IPS-18a (cell line): ENCODE measurements at regions not wholly inside any gene's neighbourhood (a gene's known extent, or its start where the extent isn't known, plus 50 kb on each side); places are given as distances from the start of the nearest gene placed in this dataset.
"Not testable (repeated sequence)": the region's sequence is repeated elsewhere in the genome, so short reads cannot be mapped to it uniquely, and the experiment has no call there.

ENCODE experiments used
- H3K27ac ChIP-seq: one replicate; pipeline ENCODE4 v1.5.1; 2013; ENCODE audit warnings: low read length
- H3K27me3 ChIP-seq: one replicate; pipeline ENCODE4 v1.6.1; 2013; ENCODE audit warnings: mild to moderate bottlenecking, low read length; ENCODE audit not compliant: control insufficient read depth, insufficient read depth
- H3K36me3 ChIP-seq: one replicate; pipeline ENCODE4 v1.6.1; 2013; ENCODE audit warnings: low read depth, low read length; ENCODE audit not compliant: control insufficient read depth
- H3K4me1 ChIP-seq: one replicate; pipeline ENCODE4 v1.6.1; 2013; ENCODE audit warnings: low read depth, low read length; ENCODE audit not compliant: control insufficient read depth
- H3K4me3 ChIP-seq: one replicate; pipeline ENCODE4 v1.5.1; 2013; ENCODE audit warnings: low read length
- H3K9ac ChIP-seq: one replicate; pipeline ENCODE4 v1.6.1; 2013; ENCODE audit warnings: mild to moderate bottlenecking, low read length, moderate library complexity
- H3K9me3 ChIP-seq: one replicate; pipeline ENCODE4 v1.6.1; 2013; ENCODE audit warnings: low read depth, low read length; ENCODE audit not compliant: control insufficient read depth

DNA sequence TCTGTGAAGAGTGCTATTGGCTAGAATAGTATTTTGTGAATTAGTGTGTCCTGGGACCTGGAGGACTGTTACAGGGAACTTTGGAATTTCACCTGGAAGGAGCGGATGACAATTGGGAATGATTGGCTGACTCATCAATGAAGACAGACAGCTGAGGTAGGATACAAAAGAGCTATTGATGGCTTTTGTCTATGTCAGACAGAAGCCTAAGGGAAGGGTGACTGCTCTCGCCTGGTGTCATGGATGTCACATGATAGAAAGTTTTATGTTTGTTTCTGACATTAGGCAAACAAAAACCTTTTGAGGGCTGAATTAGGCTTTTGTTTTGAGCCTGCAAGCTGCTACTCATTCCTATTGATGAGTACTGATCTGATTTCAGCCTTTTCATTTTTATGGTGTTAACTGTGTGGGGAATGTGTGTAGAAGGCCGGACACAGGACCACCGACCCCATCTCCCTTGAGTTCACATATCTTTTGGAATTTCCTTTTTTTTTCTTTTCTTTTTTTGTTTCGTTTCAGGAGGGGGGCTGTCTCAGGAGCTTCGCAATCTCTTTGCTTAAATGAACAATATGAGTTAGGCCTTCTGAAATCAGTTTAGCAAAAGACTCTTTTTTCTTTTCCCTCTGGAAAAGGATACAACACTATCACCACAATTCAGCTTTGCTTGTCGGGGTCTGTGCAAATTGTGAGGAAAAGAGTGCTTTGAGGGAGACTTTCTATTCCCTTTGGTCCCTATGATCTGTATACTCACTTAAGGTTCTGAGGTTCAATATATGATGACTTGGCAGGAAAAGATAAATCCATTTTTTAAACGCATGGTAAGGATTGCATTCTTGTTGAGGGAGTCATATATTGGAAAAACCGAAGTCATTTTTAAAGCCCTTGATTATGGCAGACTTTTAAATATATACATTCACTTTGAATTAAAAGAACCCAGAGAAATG is 207.9 kb upstream of the FIGN start:
- no peak overlapping the region for H3K4me3 ChIP-seq

DNA sequence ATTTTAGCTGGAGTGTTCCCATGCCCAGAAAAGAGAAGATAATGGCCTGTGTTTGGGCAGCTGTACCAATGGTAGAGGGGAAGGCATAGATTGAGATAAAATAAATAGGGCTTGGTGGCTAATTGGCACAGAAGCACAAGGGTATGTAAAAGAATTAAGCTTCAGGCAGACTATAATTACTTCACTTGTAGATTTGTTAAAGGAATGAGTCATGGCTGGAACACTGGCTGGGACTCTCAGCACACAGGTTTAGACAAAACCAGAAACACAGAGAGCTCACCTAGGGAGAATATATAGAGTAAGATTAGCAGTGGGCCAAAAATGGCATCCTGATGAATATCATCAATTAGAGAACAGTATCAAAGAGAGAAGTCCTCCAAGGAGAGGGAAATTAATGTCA is 198.3 kb upstream of the FIGN start:
- H3K27me3 ChIP-seq = no peaks in the 10 kb centered on the region
- no peak overlapping the region for H3K27ac ChIP-seq
- no peak overlapping the region for H3K9ac ChIP-seq
- H3K9me3 ChIP-seq = no peaks in the 10 kb centered on the region
- H3K36me3 ChIP-seq = no peaks in the 10 kb centered on the region
- peaks cover 3% of the 10 kb centered on the region for H3K4me1 ChIP-seq
- H3K4me3 ChIP-seq = no peak overlapping the region

More for the DNA sequence above, 207.9 kb upstream of the FIGN start:
- Histone ChIP-seq H3K4me1 (peaks cover 10% of the 10 kb centered on the region), H3K27me3 (no peaks in the 10 kb centered on the region), H3K36me3 (no peaks in the 10 kb centered on the region), H3K27ac (no peak overlapping the region), H3K9me3 (no peaks in the 10 kb centered on the region), H3K9ac (no peak overlapping the region)

DNA sequence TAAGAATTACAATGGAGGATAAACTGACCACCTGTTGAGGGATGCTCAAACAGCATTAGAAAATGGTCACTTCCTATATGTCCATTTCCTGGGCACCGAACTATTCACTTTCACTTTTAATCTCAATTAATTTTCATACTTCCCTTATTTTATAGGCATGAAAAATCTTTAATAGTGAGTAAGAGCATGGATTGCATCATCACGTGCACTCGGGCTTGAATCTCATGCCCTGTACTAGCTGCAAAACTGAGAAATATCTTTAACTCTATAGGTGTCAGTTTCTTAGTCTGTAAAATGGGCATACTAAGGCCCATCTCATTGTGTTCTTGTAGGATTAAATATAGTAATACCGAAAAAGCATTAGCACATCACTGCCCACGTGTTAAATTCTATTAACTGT is 183.9 kb upstream of the FIGN start:
- H3K27me3 ChIP-seq = no peaks in the 10 kb centered on the region
- no peak overlapping the region for H3K4me3 ChIP-seq
- peaks cover 5% of the 10 kb centered on the region for H3K9me3 ChIP-seq
- no peak overlapping the region for H3K9ac ChIP-seq
- H3K27ac ChIP-seq = no peak overlapping the region
- H3K4me1 ChIP-seq = no peaks in the 10 kb centered on the region
- no peaks in the 10 kb centered on the region for H3K36me3 ChIP-seq

GRCh38 chr2:163914486-163914885 is 178.7 kb upstream of the FIGN start:
- H3K4me3 ChIP-seq, H3K27me3 ChIP-seq: not testable (repeated sequence)

GRCh38 chr2:163913532-163913944 is 177.7 kb upstream of the FIGN start:
- not testable (repeated sequence) for H3K4me3 ChIP-seq, H3K9me3 ChIP-seq, H3K4me1 ChIP-seq, H3K27me3 ChIP-seq, H3K36me3 ChIP-seq, H3K9ac ChIP-seq, H3K27ac ChIP-seq

More at GRCh38 chr2:163914486-163914885, 178.7 kb upstream of the FIGN start:
- H3K36me3 ChIP-seq, H3K27ac ChIP-seq, H3K4me1 ChIP-seq, H3K9me3 ChIP-seq, H3K9ac ChIP-seq: not testable (repeated sequence)

DNA sequence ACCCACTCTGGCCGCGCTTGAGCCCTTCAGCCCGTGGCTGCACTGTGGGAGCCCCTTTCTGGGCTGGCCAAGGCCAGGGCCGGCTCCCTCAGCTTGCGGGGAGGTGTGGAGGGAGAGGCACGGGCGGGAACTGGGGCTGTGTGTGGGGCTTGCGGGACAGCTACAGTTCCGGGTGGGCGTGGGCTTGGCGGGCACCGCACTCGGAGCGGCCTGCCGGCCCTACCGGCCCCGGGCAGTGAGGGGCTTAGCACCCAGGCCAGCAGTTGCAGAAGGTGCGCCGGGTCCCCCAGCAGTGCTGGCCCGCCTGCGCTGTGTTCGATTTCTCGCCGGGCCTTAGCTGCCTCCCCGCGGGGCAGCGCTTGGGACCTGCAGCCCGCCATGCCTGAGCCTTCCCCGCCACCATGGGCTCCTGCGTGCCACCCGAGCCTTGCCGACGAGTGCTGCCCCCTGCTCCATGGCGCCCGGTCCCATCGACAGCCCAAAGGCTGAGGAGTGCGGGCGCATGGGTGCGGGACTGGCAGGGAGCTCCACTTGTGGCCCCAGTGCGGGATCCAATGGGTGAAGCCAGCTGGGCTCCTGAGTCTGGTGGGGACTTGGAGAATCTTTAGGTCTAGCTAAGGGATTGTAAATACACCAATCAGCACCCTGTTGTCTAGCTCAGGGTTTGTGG is 173.7 kb upstream of the FIGN start:
- no peak overlapping the region for H3K9ac ChIP-seq
- H3K36me3 ChIP-seq = no peaks in the 10 kb centered on the region
- H3K4me1 ChIP-seq = no peaks in the 10 kb centered on the region
- H3K27ac ChIP-seq = no peak overlapping the region
- peaks cover 3% of the 10 kb centered on the region for H3K9me3 ChIP-seq
- H3K4me3 ChIP-seq = no peak overlapping the region
- H3K27me3 ChIP-seq = no peaks in the 10 kb centered on the region

- Histone ChIP-seq H3K4me1 (no peaks in the 10 kb centered on the region), H3K27ac (no peak overlapping the region), H3K36me3 (no peaks in the 10 kb centered on the region), H3K9ac (no peak overlapping the region), H3K9me3 (no peaks in the 10 kb centered on the region), H3K27me3 (no peaks in the 10 kb centered on the region), H3K4me3 (no peak overlapping the region)
These were observed 170.6 kb upstream of the FIGN start for GRCh38 chr2:163906410-163906809.

- Histone ChIP-seq H3K4me3 (no peak overlapping the region), H3K9me3 (no peaks in the 10 kb centered on the region), H3K9ac (no peak overlapping the region), H3K4me1 (no peaks in the 10 kb centered on the region), H3K27me3 (no peaks in the 10 kb centered on the region), H3K36me3 (no peaks in the 10 kb centered on the region), H3K27ac (no peak overlapping the region)
These were observed 162.0 kb upstream of the FIGN start for GRCh38 chr2:163897799-163898198.

- not testable (repeated sequence) for H3K27ac ChIP-seq, H3K36me3 ChIP-seq, H3K4me3 ChIP-seq, H3K9ac ChIP-seq, H3K4me1 ChIP-seq, H3K27me3 ChIP-seq, H3K9me3 ChIP-seq
These were observed 157.6 kb upstream of the FIGN start for GRCh38 chr2:163893444-163893843.

DNA sequence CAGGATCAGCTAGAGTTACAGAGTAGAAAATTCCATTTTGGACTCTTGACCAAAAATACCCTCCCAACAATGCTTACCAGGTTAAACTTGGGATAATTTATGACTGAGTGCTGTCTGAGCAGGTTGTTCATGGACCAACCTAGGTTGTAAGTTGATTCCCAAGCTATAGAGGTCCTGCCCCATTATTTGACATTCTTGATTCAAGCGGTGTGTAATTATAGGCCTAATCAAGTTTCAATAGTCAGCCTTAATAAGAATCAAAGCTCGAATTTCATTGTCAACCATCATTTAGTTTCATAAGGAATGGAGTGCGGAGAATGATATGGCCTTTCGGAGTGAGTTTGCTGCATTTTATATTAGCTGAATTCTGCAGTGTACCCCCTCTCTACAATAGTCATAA is 152.8 kb upstream of the FIGN start:
- Histone ChIP-seq H3K9me3 (no peaks in the 10 kb centered on the region), H3K4me3 (no peak overlapping the region), H3K27ac (no peak overlapping the region), H3K36me3 (no peaks in the 10 kb centered on the region), H3K4me1 (no peaks in the 10 kb centered on the region), H3K27me3 (no peaks in the 10 kb centered on the region), H3K9ac (no peak overlapping the region)

DNA sequence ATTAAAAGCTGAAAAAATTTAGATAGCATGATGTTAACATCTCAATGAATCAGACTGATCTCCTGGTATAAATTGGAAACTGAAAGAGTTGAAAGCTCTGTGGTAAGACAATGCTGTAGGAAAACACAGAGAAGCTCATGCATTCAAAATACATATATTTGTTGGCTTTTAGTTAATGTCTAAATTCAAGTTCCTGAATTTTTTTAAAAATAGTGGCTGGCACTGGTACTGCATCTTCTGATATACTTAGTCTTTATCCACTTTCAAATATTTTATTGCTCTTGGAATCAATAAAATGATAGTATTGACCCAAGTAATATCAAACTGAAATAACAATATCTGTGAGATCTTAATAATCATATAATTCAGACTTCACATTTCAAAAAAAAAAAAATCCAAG is 151.4 kb upstream of the FIGN start:
- Histone ChIP-seq H3K27ac (no peak overlapping the region), H3K27me3 (no peaks in the 10 kb centered on the region), H3K4me3 (no peak overlapping the region), H3K36me3 (no peaks in the 10 kb centered on the region), H3K9me3 (no peaks in the 10 kb centered on the region), H3K4me1 (no peaks in the 10 kb centered on the region), H3K9ac (no peak overlapping the region)

DNA sequence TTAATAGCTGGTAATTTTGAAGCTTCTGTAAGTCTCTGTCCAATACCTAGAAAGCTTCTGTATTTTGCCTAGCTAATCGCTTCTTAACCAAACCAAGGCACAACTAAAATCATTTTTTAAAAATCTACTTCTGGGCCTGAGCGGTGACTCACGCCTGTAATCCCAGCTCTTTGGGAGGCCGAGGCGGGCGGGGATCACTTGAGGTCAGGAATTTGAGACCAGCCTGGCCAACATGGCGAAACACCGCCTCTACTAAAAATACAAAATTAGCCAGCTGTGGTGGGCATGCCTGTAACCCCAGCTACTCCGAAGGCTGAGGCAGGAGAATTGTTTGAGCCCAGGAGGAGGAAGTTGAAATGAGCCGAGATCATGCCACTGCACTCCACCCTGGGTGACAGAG is 148.6 kb upstream of the FIGN start:
- H3K4me1 ChIP-seq = no peaks in the 10 kb centered on the region
- no peaks in the 10 kb centered on the region for H3K9me3 ChIP-seq
- no peak overlapping the region for H3K27ac ChIP-seq
- no peak overlapping the region for H3K9ac ChIP-seq
- no peaks in the 10 kb centered on the region for H3K27me3 ChIP-seq
- H3K36me3 ChIP-seq = no peaks in the 10 kb centered on the region
- no peak overlapping the region for H3K4me3 ChIP-seq
